ENCODE measurements at regions not wholly inside any gene's neighbourhood (a gene's known extent, or its start where the extent isn't known, plus 50 kb on each side); places are given as distances from the start of the nearest gene placed in this dataset.

- TF ChIP-seq CTCF (IDR thresholded peaks at IDR 0.05; ENCODE audit: low read length): no peak
- no peak for TF ChIP-seq EZH2 (optimal IDR thresholded peaks at IDR 0.05; ENCODE audit: low read depth, low read length)
Measured at GRCh38 chr9:95731876-95732275, 143.6 kb upstream of the ERCC6L2 start.

All from MM.1S (cell line).